GM18499 (cell line): ENCODE measurements at regions not wholly inside any gene's neighbourhood (a gene's known extent, or its start where the extent isn't known, plus 50 kb on each side); places are given as distances from the start of the nearest gene placed in this dataset.

Source experiments
- ATAC-seq: cut with Tn5 transposase; IDR thresholded peaks from one replicate; pipeline ENCODE4 v1.9.1; 2021; ENCODE audit warnings: moderate number of reproducible peaks; ENCODE audit not compliant: insufficient read depth, unreplicated experiment

- ATAC-seq, result no peak
Measured at GRCh38 chr6:71420095-71420692, 131.6 kb downstream of the OGFRL1 start.

GRCh38 chr6:71420693-71421328 lies 132.2 kb downstream of the OGFRL1 start:
- ATAC-seq, result no peak

GRCh38 chr6:71421611-71422010 lies 133.0 kb downstream of the OGFRL1 start:
- no peak for ATAC-seq

GRCh38 chr6:71430018-71430417 lies 141.4 kb downstream of the OGFRL1 start:
- no peak for ATAC-seq

GRCh38 chr6:71433441-71433840 lies 144.8 kb downstream of the OGFRL1 start:
- ATAC-seq, result no peak

GRCh38 chr6:71444222-71444621 lies 155.6 kb downstream of the OGFRL1 start:
- ATAC-seq, result no peak

- no peak for ATAC-seq
Measured at GRCh38 chr6:71446057-71446456, 157.4 kb downstream of the OGFRL1 start.

- no peak for ATAC-seq
Measured at GRCh38 chr6:71446470-71446869, 157.9 kb downstream of the OGFRL1 start.

GRCh38 chr6:71452697-71453370 lies 164.2 kb downstream of the OGFRL1 start:
- ATAC-seq, result no peak

GRCh38 chr6:71453371-71453706 lies 164.7 kb downstream of the OGFRL1 start:
- ATAC-seq, result no peak

GRCh38 chr6:71454056-71454455 lies 165.4 kb downstream of the OGFRL1 start:
- ATAC-seq, result no peak

- no peak for ATAC-seq
Measured at GRCh38 chr6:71457929-71458328, 169.3 kb downstream of the OGFRL1 start.

GRCh38 chr6:71459162-71459561 lies 170.6 kb downstream of the OGFRL1 start:
- ATAC-seq, result no peak

GRCh38 chr6:71460933-71461332 lies 172.3 kb downstream of the OGFRL1 start:
- no peak for ATAC-seq

GRCh38 chr6:71463061-71463460 lies 174.4 kb downstream of the OGFRL1 start:
- ATAC-seq, result no peak

- no peak for ATAC-seq
Measured at GRCh38 chr6:71465096-71465495, 176.5 kb downstream of the OGFRL1 start.

GRCh38 chr6:71466362-71466761 lies 177.8 kb downstream of the OGFRL1 start:
- no peak for ATAC-seq

- ATAC-seq, result no peak
Measured at GRCh38 chr6:71468038-71468437, 179.4 kb downstream of the OGFRL1 start.

GRCh38 chr6:71468841-71469700 lies 180.5 kb downstream of the OGFRL1 start:
- ATAC-seq, result no peak

GRCh38 chr6:71471718-71472117 lies 183.1 kb downstream of the OGFRL1 start:
- ATAC-seq, result no peak

GRCh38 chr6:71473926-71474325 lies 185.3 kb downstream of the OGFRL1 start:
- no peak for ATAC-seq
